ENCODE measurements at regions not wholly inside any gene's neighbourhood (a gene's known extent, or its start where the extent isn't known, plus 50 kb on each side); places are given as distances from the start of the nearest gene placed in this dataset.
"Not testable (repeated sequence)": the region's sequence is repeated elsewhere in the genome, so short reads cannot be mapped to it uniquely, and the experiment has no call there.

GRCh38 chr6:51153109-51153508 is 334.4 kb downstream of the TFAP2B start:
- no peak for DNase-seq (ENCODE audit: low spot score)

GRCh38 chr6:51154925-51155324 is 336.3 kb downstream of the TFAP2B start:
- DNase-seq (ENCODE audit: low spot score), result not testable (repeated sequence)

GRCh38 chr6:51159260-51159659 is 340.6 kb downstream of the TFAP2B start:
- DNase-seq (ENCODE audit: low spot score), result not testable (repeated sequence)

GRCh38 chr6:51161752-51162151 is 343.1 kb downstream of the TFAP2B start:
- no peak for DNase-seq (ENCODE audit: low spot score)

GRCh38 chr6:51163843-51164529 is 345.3 kb downstream of the TFAP2B start:
- no peak for DNase-seq (ENCODE audit: low spot score)

- DNase-seq (ENCODE audit: low spot score), result no peak
Measured at GRCh38 chr6:51166914-51167313, 348.2 kb downstream of the TFAP2B start.

GRCh38 chr6:51167468-51167867 is 348.8 kb downstream of the TFAP2B start:
- DNase-seq (ENCODE audit: low spot score), result no peak

GRCh38 chr6:51182827-51183226 is 364.2 kb downstream of the TFAP2B start:
- DNase-seq (ENCODE audit: low spot score), result no peak

GRCh38 chr6:51184046-51184445 is 365.4 kb downstream of the TFAP2B start:
- no peak for DNase-seq (ENCODE audit: low spot score)

GRCh38 chr6:51193163-51193562 is 374.5 kb downstream of the TFAP2B start:
- DNase-seq (ENCODE audit: low spot score), result not testable (repeated sequence)

- DNase-seq (ENCODE audit: low spot score), result no peak
Measured at GRCh38 chr6:51199105-51199552, 380.5 kb downstream of the TFAP2B start.

GRCh38 chr6:51199733-51200260 is 381.1 kb downstream of the TFAP2B start:
- DNase-seq (ENCODE audit: low spot score), result no peak

- no peak for DNase-seq (ENCODE audit: low spot score)
Measured at GRCh38 chr6:51200676-51201075, 382.0 kb downstream of the TFAP2B start.

- DNase-seq (ENCODE audit: low spot score), result not testable (repeated sequence)
Measured at GRCh38 chr6:51202653-51203052, 384.0 kb downstream of the TFAP2B start.

GRCh38 chr6:51203504-51203903 is 384.8 kb downstream of the TFAP2B start:
- DNase-seq (ENCODE audit: low spot score), result no peak

GRCh38 chr6:51206686-51207085 is 388.0 kb downstream of the TFAP2B start:
- not testable (repeated sequence) for DNase-seq (ENCODE audit: low spot score)

- no peak for DNase-seq (ENCODE audit: low spot score)
Measured at GRCh38 chr6:51209651-51210050, 391.0 kb downstream of the TFAP2B start.

GRCh38 chr6:51213811-51214210 is 395.1 kb downstream of the TFAP2B start:
- no peak for DNase-seq (ENCODE audit: low spot score)

- DNase-seq (ENCODE audit: low spot score), result no peak
Measured at GRCh38 chr6:51214442-51214841, 395.8 kb downstream of the TFAP2B start.

- DNase-seq (ENCODE audit: low spot score), result no peak
Measured at GRCh38 chr6:51218181-51218580, 399.5 kb downstream of the TFAP2B start.

GRCh38 chr6:51224580-51225240 is 406.0 kb downstream of the TFAP2B start:
- not testable (repeated sequence) for DNase-seq (ENCODE audit: low spot score)

GRCh38 chr6:51241376-51241775 is 422.7 kb downstream of the TFAP2B start:
- DNase-seq (ENCODE audit: low spot score), result no peak

- DNase-seq (ENCODE audit: low spot score), result no peak
Measured at GRCh38 chr6:51249798-51250197, 431.1 kb downstream of the TFAP2B start.

Measured in pons (tissue), 1 donor.